Ishikawa (cell line): ENCODE measurements at regions not wholly inside any gene's neighbourhood (a gene's known extent, or its start where the extent isn't known, plus 50 kb on each side); places are given as distances from the start of the nearest gene placed in this dataset.

Source experiments
- CEBPB ChIP-seq: IDR thresholded peaks from 2 replicates; pipeline ENCODE4 v1.6.1; 2012
- CREB1 ChIP-seq: IDR thresholded peaks from 2 replicates; pipeline ENCODE4 v1.6.1; 2012; ENCODE audit warnings: low read depth
- EGR1 ChIP-seq: IDR thresholded peaks from 2 replicates; pipeline ENCODE4 v1.6.1; 2012
- EP300 ChIP-seq: IDR thresholded peaks from 2 replicates; pipeline ENCODE4 v1.6.1; 2012; ENCODE audit warnings: borderline replicate concordance
- FOXM1 ChIP-seq: IDR thresholded peaks from 2 replicates; pipeline ENCODE4 v1.6.1; 2012; ENCODE audit warnings: low read depth, borderline replicate concordance
- RAD21 ChIP-seq: IDR thresholded peaks from 2 replicates; pipeline ENCODE4 v1.6.1; 2012; ENCODE audit warnings: low read depth
- REST ChIP-seq: IDR thresholded peaks from 2 replicates; pipeline ENCODE4 v1.6.1; 2012; ENCODE audit warnings: low read depth, mild to moderate bottlenecking
- TAF1 ChIP-seq: IDR thresholded peaks from 2 replicates; pipeline ENCODE4 v1.6.1; 2012; ENCODE audit warnings: low read depth, mild to moderate bottlenecking
- TEAD4 ChIP-seq: IDR thresholded peaks from 2 replicates; pipeline ENCODE4 v1.6.1; 2012
- YY1 ChIP-seq: IDR thresholded peaks from 2 replicates; pipeline ENCODE4 v1.6.1; 2012; ENCODE audit warnings: low read depth
- TF ChIP-seq, protein P1 (sequence below): IDR thresholded peaks from 2 replicates; pipeline ENCODE4 v1.6.1; 2012

- TF ChIP-seq REST (no peak), EP300 (no peak), TAF1 (no peak), RAD21 (no peak), FOXM1 (no peak), EGR1 (no peak), TEAD4 (no peak), CEBPB (no peak), YY1 (no peak), CREB1 (no peak)
- TF ChIP-seq, protein P1, sequence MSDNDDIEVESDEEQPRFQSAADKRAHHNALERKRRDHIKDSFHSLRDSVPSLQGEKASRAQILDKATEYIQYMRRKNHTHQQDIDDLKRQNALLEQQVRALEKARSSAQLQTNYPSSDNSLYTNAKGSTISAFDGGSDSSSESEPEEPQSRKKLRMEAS, result no peak
These were observed 122.3 kb downstream of the MYCN start for GRCh38 chr2:16062471-16063250.
